ENCODE measurements at regions not wholly inside any gene's neighbourhood (a gene's known extent, or its start where the extent isn't known, plus 50 kb on each side); places are given as distances from the start of the nearest gene placed in this dataset.

- Histone ChIP-seq H3K4me2 (ENCODE audit: low read depth, low read length) (no peak overlapping the region), H4K5ac (ENCODE audit: low read depth, low read length) (no peak overlapping the region), H3K79me1 (ENCODE audit: low read depth in 1 of 2, low read length in 2 of 2) (no peaks in the 10 kb centered on the region), H2BK20ac (ENCODE audit: low read depth, low read length) (no peak overlapping the region), H2BK120ac (ENCODE audit: low read depth, low read length) (no peak overlapping the region), H4K91ac (ENCODE audit: insufficient read depth, low read depth, low read length) (no peak overlapping the region), H3K4me1 (ENCODE audit: control insufficient read depth, insufficient read depth, low read length) (no peaks in the 10 kb centered on the region), H3K27me3 (ENCODE audit: control insufficient read depth, insufficient read depth, low read length) (no peaks in the 10 kb centered on the region; the same call in 1 of the 2 replicates), H3K4me3 (ENCODE audit: insufficient read depth, low read depth, low read length) (no peak overlapping the region), H3K9ac (ENCODE audit: low read depth, low read length) (no peak overlapping the region), H3K14ac (replicated peaks; ENCODE audit: low read depth, low read length) (no peak overlapping the region), H3K23ac (ENCODE audit: low read depth, low read length) (no peak overlapping the region), H2AK9ac (replicated peaks; ENCODE audit: low read depth, low read length, poor library complexity) (no peak overlapping the region), H2AK5ac (ENCODE audit: low read depth, low read length) (no peak overlapping the region), H2BK5ac (ENCODE audit: low read depth, low read length, poor library complexity, severe bottlenecking) (no peak overlapping the region), H2AFZ (replicated peaks; ENCODE audit: low read length, poor library complexity) (no peak overlapping the region), H3K27ac (ENCODE audit: insufficient read depth, low read length) (no peak overlapping the region), H3K9me3 (ENCODE audit: control insufficient read depth, insufficient read depth, low read length) (no peaks in the 10 kb centered on the region), H3K56ac (ENCODE audit: extremely low read depth, insufficient read depth, low read length) (no peak overlapping the region), H4K20me1 (ENCODE audit: insufficient read depth, low read length) (no peaks in the 10 kb centered on the region), H3K18ac (ENCODE audit: low read depth, low read length) (no peak overlapping the region), H3K36me3 (ENCODE audit: control insufficient read depth, insufficient read depth, low read length) (no peaks in the 10 kb centered on the region), H3K9me1 (ENCODE audit: insufficient read depth, low read length) (no peaks in the 10 kb centered on the region), H3K4ac (ENCODE audit: low read depth, low read length) (no peak overlapping the region), H4K8ac (ENCODE audit: low read depth in 2 of 2, low read length in 2 of 2) (no peak overlapping the region), H2BK15ac (ENCODE audit: low read depth, low read length) (no peak overlapping the region)
- TF ChIP-seq SMC3 (IDR thresholded peaks at IDR 0.05; ENCODE audit: low read depth, low read length) (no peak), ELK1 (IDR thresholded peaks at IDR 0.05; ENCODE audit: borderline replicate concordance, low read depth, low read length) (no peak), NFE2L2 (IDR thresholded peaks at IDR 0.05; ENCODE audit: low read depth, low read length) (no peak), FOS (IDR thresholded peaks at IDR 0.05; ENCODE audit: low read depth, low read length) (no peak), POLR2A (IDR thresholded peaks at IDR 0.05; ENCODE audit: low read depth, low read length) (no peak), RAD21 (IDR thresholded peaks at IDR 0.05; ENCODE audit: low read length) (no peak), MXI1 (IDR thresholded peaks at IDR 0.05; ENCODE audit: borderline replicate concordance, low read depth, low read length) (no peak), CHD1 (IDR thresholded peaks at IDR 0.05; ENCODE audit: low read depth, low read length) (no peak), RFX5 (IDR thresholded peaks at IDR 0.05; ENCODE audit: low read depth, low read length) (no peak), RCOR1 (IDR thresholded peaks at IDR 0.05; ENCODE audit: insufficient replicate concordance, low read length) (no peak), BHLHE40 (IDR thresholded peaks at IDR 0.05; ENCODE audit: low read depth, low read length) (no peak)
- TF ChIP-seq, protein P1, sequence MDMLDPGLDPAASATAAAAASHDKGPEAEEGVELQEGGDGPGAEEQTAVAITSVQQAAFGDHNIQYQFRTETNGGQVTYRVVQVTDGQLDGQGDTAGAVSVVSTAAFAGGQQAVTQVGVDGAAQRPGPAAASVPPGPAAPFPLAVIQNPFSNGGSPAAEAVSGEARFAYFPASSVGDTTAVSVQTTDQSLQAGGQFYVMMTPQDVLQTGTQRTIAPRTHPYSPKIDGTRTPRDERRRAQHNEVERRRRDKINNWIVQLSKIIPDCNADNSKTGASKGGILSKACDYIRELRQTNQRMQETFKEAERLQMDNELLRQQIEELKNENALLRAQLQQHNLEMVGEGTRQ (IDR thresholded peaks at IDR 0.05; ENCODE audit: low read depth, low read length): no peak
- intact Hi-C loops (cut with micrococcal nuclease) (no loop called here), dilution Hi-C loops (cut with HindIII; ENCODE audit: low sequenced_read_pairs, unreplicated experiment) (no loop called here), in situ Hi-C loops (cut with MboI; ENCODE audit: low sequenced_read_pairs) (no loop called here)
- no peak for ATAC-seq (ENCODE audit: low read depth)
- BruUV-seq (replicated peaks): no TSS peak
- WGBS, 2 experiments (ENCODE audit: extremely low coverage in 2 of 2, insufficient read length in 1 of 2): no CpG with 5 or more reads among the region's 6 CpGs
- CTCF ChIA-PET: interaction anchor here (0.5 kb wide), 1 partner anchor 90 kb away, joined by 3 read pairs; no protein-coding TSS in a partner anchor
- no peak for DNase-seq
- POLR2A ChIA-PET (ENCODE audit: unreplicated experiment): no interaction called here
These were observed 92.0 kb downstream of the ETS2 start for GRCh38 chr21:38897532-38898421.
